ENCODE measurements at regions not wholly inside any gene's neighbourhood (a gene's known extent, or its start where the extent isn't known, plus 50 kb on each side); places are given as distances from the start of the nearest gene placed in this dataset.

GRCh38 chr6:131486608-131487007, 86.4 kb upstream of the ARG1 start:
- no peaks in the 10 kb centered on the region for H3K4me1 ChIP-seq (ENCODE audit: control insufficient read depth in 2 of 2, insufficient read depth in 2 of 2, low read length in 2 of 2)
- no peak overlapping the region for H3K9ac ChIP-seq (ENCODE audit: low read length)
- H3K27ac ChIP-seq (ENCODE audit: low read length in 2 of 2), result no peak overlapping the region
- H3K4me2 ChIP-seq (replicated peaks; ENCODE audit: low read depth, low read length, poor library complexity, severe bottlenecking), result no peak overlapping the region
- no peak for ATAC-seq (ENCODE audit: low read depth)
- CTCF ChIA-PET, result interaction anchor here (0.8 kb wide), 1 partner anchor 11 kb away, joined by 3 read pairs; no protein-coding TSS in a partner anchor
- H3K79me2 ChIP-seq (ENCODE audit: control insufficient read depth, insufficient read depth, low read length), result no peaks in the 10 kb centered on the region
- intact Hi-C loops (cut with micrococcal nuclease), result no loop called here
- no peak for DNase-seq
- H2AFZ ChIP-seq (ENCODE audit: insufficient read depth, low read depth, low read length, poor library complexity, severe bottlenecking), result no peak overlapping the region
- peaks cover 17% of the 10 kb centered on the region for H3K27me3 Mint-ChIP-seq
- H3K27ac Mint-ChIP-seq, result no peak overlapping the region
- H3K27me3 ChIP-seq (replicated peaks in 1 of 4; ENCODE audit: control extremely low read depth in 1 of 4, control insufficient read depth in 3 of 4, insufficient read depth in 4 of 4, low read length in 3 of 4), result peaks cover 0 to 5% (median 2%) of the 10 kb centered on the region in 4 experiments
- no peaks in the 10 kb centered on the region for H3K9me3 Mint-ChIP-seq (ENCODE audit: insufficient read depth)
- no peak for TF ChIP-seq CTCF (IDR thresholded peaks at IDR 0.05)
- TF ChIP-seq EZH2 (IDR thresholded peaks at IDR 0.05; ENCODE audit: borderline replicate concordance, insufficient read depth, low read depth, low read length, poor library complexity, severe bottlenecking), result no peak
- no peak overlapping the region for H3K4me3 Mint-ChIP-seq
- no peaks in the 10 kb centered on the region for H4K20me1 ChIP-seq (ENCODE audit: control insufficient read depth, insufficient read depth, low read length, poor library complexity, severe bottlenecking)
- POLR2A ChIA-PET, result no interaction called here
- no peak overlapping the region for H3K4me3 ChIP-seq (ENCODE audit: control extremely low read depth in 1 of 5, extremely low read depth in 1 of 5, insufficient read depth in 1 of 5, low read depth in 2 of 5, low read length in 4 of 5)
- no peaks in the 10 kb centered on the region for H3K36me3 ChIP-seq (replicated peaks in 1 of 2; ENCODE audit: control extremely low read depth in 1 of 2, control insufficient read depth in 1 of 2, extremely low read depth in 1 of 2, insufficient read depth in 2 of 2, low read length in 1 of 2)
- H3K4me1 Mint-ChIP-seq, result no peaks in the 10 kb centered on the region
- no CpG with 5 or more reads among the region's 2 CpGs for WGBS (ENCODE audit: insufficient coverage)
- peaks cover 0 to 4% (median 0%) of the 10 kb centered on the region in 3 donors for H3K9me3 ChIP-seq (ENCODE audit: control extremely low read depth in 1 of 3, control insufficient read depth in 2 of 3, insufficient read depth in 1 of 3, low read length in 2 of 3)

- H3K9me3 ChIP-seq (ENCODE audit: control extremely low read depth in 1 of 3, control insufficient read depth in 2 of 3, insufficient read depth in 1 of 3, low read length in 2 of 3), result peaks cover 0 to 4% (median 0%) of the 10 kb centered on the region in 3 donors
- H2AFZ ChIP-seq (ENCODE audit: insufficient read depth, low read depth, low read length, poor library complexity, severe bottlenecking), result no peak overlapping the region
- intact Hi-C loops (cut with micrococcal nuclease), result no loop called here
- H3K36me3 ChIP-seq (replicated peaks in 1 of 2; ENCODE audit: control extremely low read depth in 1 of 2, control insufficient read depth in 1 of 2, extremely low read depth in 1 of 2, insufficient read depth in 2 of 2, low read length in 1 of 2), result no peaks in the 10 kb centered on the region
- ATAC-seq (ENCODE audit: low read depth) (no peak), DNase-seq (no peak)
- peaks cover 0 to 5% (median 2%) of the 10 kb centered on the region in 4 experiments for H3K27me3 ChIP-seq (replicated peaks in 1 of 4; ENCODE audit: control extremely low read depth in 1 of 4, control insufficient read depth in 3 of 4, insufficient read depth in 4 of 4, low read length in 3 of 4)
- H3K4me3 ChIP-seq (ENCODE audit: control extremely low read depth in 1 of 5, extremely low read depth in 1 of 5, insufficient read depth in 1 of 5, low read depth in 2 of 5, low read length in 4 of 5), result no peak overlapping the region
- no peaks in the 10 kb centered on the region for H3K4me1 ChIP-seq (ENCODE audit: control insufficient read depth in 2 of 2, insufficient read depth in 2 of 2, low read length in 2 of 2)
- H4K20me1 ChIP-seq (ENCODE audit: control insufficient read depth, insufficient read depth, low read length, poor library complexity, severe bottlenecking), result no peaks in the 10 kb centered on the region
- TF ChIP-seq CTCF (IDR thresholded peaks at IDR 0.05) (no peak), EZH2 (IDR thresholded peaks at IDR 0.05; ENCODE audit: borderline replicate concordance, insufficient read depth, low read depth, low read length, poor library complexity, severe bottlenecking) (no peak)
- H3K9ac ChIP-seq (ENCODE audit: low read length), result no peak overlapping the region
- Mint-ChIP-seq H3K9me3 (ENCODE audit: insufficient read depth) (no peaks in the 10 kb centered on the region), H3K4me1 (no peaks in the 10 kb centered on the region), H3K27me3 (peaks cover 17% of the 10 kb centered on the region), H3K4me3 (no peak overlapping the region), H3K27ac (no peak overlapping the region)
- POLR2A ChIA-PET, result no interaction called here
- no peak overlapping the region for H3K27ac ChIP-seq (ENCODE audit: low read length in 2 of 2)
- no peak overlapping the region for H3K4me2 ChIP-seq (replicated peaks; ENCODE audit: low read depth, low read length, poor library complexity, severe bottlenecking)
- H3K79me2 ChIP-seq (ENCODE audit: control insufficient read depth, insufficient read depth, low read length), result no peaks in the 10 kb centered on the region
- CTCF ChIA-PET, result no interaction called here
- WGBS (ENCODE audit: insufficient coverage), result 100% methylated on average over 1 of the region's 3 CpGs
These were observed 84.2 kb upstream of the ARG1 start for GRCh38 chr6:131488780-131489179.

Measured in B cell (primary cell).